ENCODE measurements at regions not wholly inside any gene's neighbourhood (a gene's known extent, or its start where the extent isn't known, plus 50 kb on each side); places are given as distances from the start of the nearest gene placed in this dataset.

- H3K36me3 ChIP-seq, result no peaks in the 10 kb centered on the region
- DNase-seq, result no peak
- no peaks in the 10 kb centered on the region for H3K4me1 ChIP-seq
- no peak overlapping the region for H3K27ac ChIP-seq
- no peak overlapping the region for H3K4me3 ChIP-seq
- intact Hi-C loops (cut with DNase I; ENCODE audit: low total_unique reads), result no loop called here
- TF ChIP-seq CTCF (IDR thresholded peaks at IDR 0.05), result no peak
- no peaks in the 10 kb centered on the region for H3K9me3 ChIP-seq
- H3K27me3 ChIP-seq, result no peaks in the 10 kb centered on the region
Measured at GRCh38 chr12:25716842-25717241, 163.8 kb upstream of the LMNTD1 start.

GRCh38 chr12:25717552-25717951, 164.5 kb upstream of the LMNTD1 start:
- H3K27me3 ChIP-seq, result no peaks in the 10 kb centered on the region
- no peak overlapping the region for H3K4me3 ChIP-seq
- H3K27ac ChIP-seq, result no peak overlapping the region
- no peaks in the 10 kb centered on the region for H3K4me1 ChIP-seq
- no peaks in the 10 kb centered on the region for H3K9me3 ChIP-seq
- no peak for TF ChIP-seq CTCF (IDR thresholded peaks at IDR 0.05)
- intact Hi-C loops (cut with DNase I; ENCODE audit: low total_unique reads), result no loop called here
- DNase-seq, result no peak
- H3K36me3 ChIP-seq, result no peaks in the 10 kb centered on the region

GRCh38 chr12:25718081-25718731, 165.1 kb upstream of the LMNTD1 start:
- Histone ChIP-seq H3K36me3 (no peaks in the 10 kb centered on the region), H3K4me1 (no peaks in the 10 kb centered on the region), H3K27ac (no peak overlapping the region), H3K9me3 (no peaks in the 10 kb centered on the region), H3K27me3 (no peaks in the 10 kb centered on the region), H3K4me3 (no peak overlapping the region)
- DNase-seq, result no peak
- intact Hi-C loops (cut with DNase I; ENCODE audit: low total_unique reads), result no loop called here
- TF ChIP-seq CTCF (IDR thresholded peaks at IDR 0.05), result no peak

- intact Hi-C loops (cut with DNase I; ENCODE audit: low total_unique reads), result no loop called here
- Histone ChIP-seq H3K4me3 (no peak overlapping the region), H3K9me3 (no peaks in the 10 kb centered on the region), H3K27ac (no peak overlapping the region), H3K36me3 (no peaks in the 10 kb centered on the region), H3K4me1 (peaks cover 0 to 12% (median 0%) of the 10 kb centered on the region in 4 donors), H3K27me3 (no peaks in the 10 kb centered on the region)
- no peak for TF ChIP-seq CTCF (IDR thresholded peaks at IDR 0.05)
- DNase-seq, result no peak
Measured at GRCh38 chr12:25719505-25719904, 166.4 kb upstream of the LMNTD1 start.

- Histone ChIP-seq H3K36me3 (no peaks in the 10 kb centered on the region), H3K4me3 (no peak overlapping the region), H3K4me1 (peaks cover 0 to 12% (median 0%) of the 10 kb centered on the region in 4 donors), H3K9me3 (no peaks in the 10 kb centered on the region), H3K27ac (no peak overlapping the region), H3K27me3 (no peaks in the 10 kb centered on the region)
- intact Hi-C loops (cut with DNase I; ENCODE audit: low total_unique reads), result no loop called here
- no peak for TF ChIP-seq CTCF (IDR thresholded peaks at IDR 0.05)
- DNase-seq, result no peak
Measured at GRCh38 chr12:25723336-25723735, 170.3 kb upstream of the LMNTD1 start.

All from tibial artery (tissue), 4 donors.